HG02852 (cell line): ENCODE measurements at regions not wholly inside any gene's neighbourhood (a gene's known extent, or its start where the extent isn't known, plus 50 kb on each side); places are given as distances from the start of the nearest gene placed in this dataset.

Source experiments
- ATAC-seq: cut with Tn5 transposase; IDR thresholded peaks from one replicate; pipeline ENCODE4 v1.9.1; 2021; ENCODE audit warnings: mild to moderate bottlenecking, moderate library complexity; ENCODE audit not compliant: unreplicated experiment

DNA sequence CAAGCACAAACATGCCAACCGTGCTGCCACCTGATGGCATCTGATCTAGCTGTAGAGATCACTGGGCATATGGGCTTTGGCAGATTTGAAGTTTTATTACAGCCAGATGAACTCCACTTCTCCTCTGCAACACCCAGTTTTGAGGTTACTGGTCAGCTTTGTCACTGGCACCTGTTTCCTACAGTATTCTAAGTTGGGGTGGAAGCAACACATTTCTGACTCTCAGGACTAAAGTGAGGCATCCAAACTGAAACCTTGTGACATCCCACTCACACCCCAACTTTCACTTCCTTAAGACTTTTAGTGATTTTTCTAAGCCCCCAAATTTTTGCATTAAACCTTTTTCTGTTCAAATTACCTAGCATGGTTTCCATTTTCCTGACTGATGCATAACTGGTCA, 115.1 kb upstream of the PCDH18 start:
- ATAC-seq, result peak; percentile 96

- no peak for ATAC-seq
Measured at GRCh38 chr4:137644201-137644600, 111.9 kb upstream of the PCDH18 start.

- no peak for ATAC-seq
Measured at GRCh38 chr4:137641544-137641943, 109.2 kb upstream of the PCDH18 start.

GRCh38 chr4:137640838-137641158, 108.5 kb upstream of the PCDH18 start:
- no peak for ATAC-seq

DNA sequence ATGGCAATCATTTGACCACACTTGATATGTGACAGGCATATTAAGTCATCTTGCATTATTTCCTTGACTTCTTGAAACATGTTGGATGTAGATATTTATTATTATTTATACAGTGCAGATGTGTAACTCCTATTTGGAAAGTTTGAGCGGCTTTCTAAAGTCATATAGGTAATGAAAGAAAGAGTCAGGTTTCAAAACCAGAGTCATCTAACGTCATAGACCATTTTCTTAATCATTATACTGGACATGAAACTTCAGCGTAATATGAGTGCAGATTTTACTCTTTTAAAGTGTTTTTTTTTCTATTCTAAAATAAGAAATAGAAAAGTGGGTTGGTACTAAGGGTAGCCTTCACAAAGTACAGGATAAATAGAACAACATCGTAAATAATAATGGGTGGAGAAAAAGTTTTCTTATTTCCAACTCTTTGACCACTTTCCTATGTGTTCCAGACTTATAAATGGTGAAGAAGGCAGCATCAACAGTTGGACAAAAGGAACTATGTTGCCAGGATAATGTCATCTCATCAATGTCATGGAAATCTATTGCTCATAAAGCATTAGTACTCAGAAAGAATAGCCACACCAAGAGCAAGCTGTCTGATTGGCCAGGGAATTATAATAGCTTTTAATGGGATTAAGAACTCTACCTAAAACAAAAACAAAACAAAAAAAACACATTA, 108.0 kb upstream of the PCDH18 start:
- ATAC-seq, result peak; percentile 44

GRCh38 chr4:137638934-137639333, 106.6 kb upstream of the PCDH18 start:
- peak; percentile 68 for ATAC-seq

- ATAC-seq, result no peak
Measured at GRCh38 chr4:137635601-137636000, 103.3 kb upstream of the PCDH18 start.

GRCh38 chr4:137635108-137635507, 102.8 kb upstream of the PCDH18 start:
- no peak for ATAC-seq

DNA sequence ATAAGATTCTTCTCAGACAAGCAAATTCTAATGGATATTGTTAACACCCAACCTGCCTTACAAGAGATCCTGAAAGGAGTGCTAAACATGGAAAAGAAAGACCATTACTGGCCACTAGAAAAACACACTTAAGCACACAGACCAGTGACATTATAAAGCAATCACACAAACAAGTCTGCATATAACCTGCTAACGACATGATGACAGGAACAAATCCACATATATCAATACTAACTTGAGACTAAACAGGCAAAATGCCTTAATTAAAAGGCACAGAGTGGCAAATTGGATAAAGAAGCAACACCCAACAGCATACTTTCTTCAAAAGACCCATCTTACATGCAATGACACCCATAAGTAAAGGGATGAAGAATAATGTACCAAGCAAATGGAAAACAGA, 100.5 kb upstream of the PCDH18 start:
- no peak for ATAC-seq

- ATAC-seq, result no peak
Measured at GRCh38 chr4:137631605-137632004, 99.3 kb upstream of the PCDH18 start.

- ATAC-seq, result no peak
Measured at GRCh38 chr4:137630252-137630651, 98.0 kb upstream of the PCDH18 start.

DNA sequence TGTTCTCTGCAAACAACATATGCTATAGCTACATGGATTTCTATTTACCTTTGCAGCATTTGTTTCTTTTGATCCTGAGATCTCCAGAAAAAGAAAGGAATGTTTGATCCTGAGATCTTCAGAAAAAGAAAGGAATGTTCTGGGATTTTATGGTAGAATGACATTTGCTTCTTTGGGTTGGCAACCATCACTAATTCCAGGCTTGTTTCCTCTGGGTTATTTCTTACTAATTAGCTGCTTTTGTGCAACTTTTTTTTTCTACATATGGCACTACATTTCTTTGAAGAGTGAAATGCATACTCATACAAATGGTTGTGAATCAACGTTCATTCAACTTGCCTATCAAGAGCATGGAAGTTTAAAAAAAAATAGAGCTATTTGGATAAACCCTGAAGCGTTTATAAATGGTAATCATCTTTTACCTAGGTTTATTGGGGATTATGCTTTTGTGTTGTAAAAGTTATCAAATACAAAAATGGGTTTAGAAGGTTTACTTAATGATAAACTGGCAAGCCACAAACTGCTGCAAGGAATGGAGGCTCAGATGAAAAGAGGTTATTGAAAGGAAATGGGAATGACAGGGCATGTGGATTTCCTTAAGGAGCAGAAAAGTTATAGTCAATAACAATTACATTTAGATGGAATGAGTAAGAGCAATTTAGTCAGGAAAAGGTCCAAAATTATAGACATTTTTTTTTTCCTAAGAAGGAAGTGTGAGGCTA, 95.6 kb upstream of the PCDH18 start:
- ATAC-seq, result no peak

DNA sequence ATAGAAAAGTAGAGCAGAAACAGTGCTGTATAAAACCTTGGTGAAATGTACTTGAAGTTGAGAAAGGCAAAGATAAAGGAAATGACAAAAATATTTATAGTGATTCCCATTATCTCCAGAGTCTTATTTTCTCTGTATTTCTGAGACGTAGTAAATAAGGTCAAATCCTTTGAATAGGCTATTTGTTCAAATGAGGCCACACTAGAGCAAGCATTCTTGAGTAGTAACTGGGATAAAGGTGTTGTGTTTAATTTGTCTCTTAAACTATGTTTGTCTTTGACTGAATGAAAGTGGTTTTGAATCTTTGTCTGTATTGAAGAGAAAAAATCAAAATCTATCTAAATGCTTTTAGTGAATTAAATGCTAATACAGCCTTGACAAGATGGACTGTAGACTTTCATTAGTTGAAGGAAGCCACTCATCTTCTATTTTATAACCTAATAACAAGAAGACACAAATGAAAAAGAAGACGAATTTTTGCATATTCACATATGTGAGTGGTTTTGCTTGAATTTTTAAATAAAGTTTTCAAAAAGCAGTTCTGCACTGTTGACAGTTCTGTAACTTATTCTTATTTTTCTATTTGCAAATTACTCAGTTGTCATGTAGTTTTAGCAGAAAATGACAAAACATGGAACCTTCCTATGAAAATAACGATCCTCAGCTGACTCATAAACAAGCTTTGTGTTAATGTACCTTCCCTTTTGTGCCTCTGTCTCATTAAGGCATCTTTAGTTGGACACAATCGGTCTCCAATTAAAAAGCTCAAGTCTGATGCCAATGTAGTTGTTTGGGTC, 94.8 kb upstream of the PCDH18 start:
- no peak for ATAC-seq

DNA sequence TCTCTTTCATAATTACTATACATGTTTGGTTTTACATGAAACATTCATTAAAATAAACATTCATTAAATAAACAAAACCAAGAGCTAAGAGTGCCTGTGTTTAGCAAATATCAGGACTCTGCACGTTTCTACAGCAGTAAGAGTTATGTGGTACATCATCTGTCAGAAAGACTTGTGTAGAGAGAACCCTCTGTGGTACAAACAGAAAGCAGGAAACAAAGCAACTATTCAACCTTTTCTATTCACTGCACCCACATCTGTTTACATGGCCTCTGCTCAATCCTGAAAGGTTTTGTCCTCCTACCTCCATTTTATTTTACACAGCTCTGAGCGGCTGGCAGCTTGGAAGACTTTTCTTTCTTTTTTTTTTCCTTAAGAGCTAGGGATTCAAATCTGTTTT, 90.7 kb upstream of the PCDH18 start:
- ATAC-seq, result no peak

DNA sequence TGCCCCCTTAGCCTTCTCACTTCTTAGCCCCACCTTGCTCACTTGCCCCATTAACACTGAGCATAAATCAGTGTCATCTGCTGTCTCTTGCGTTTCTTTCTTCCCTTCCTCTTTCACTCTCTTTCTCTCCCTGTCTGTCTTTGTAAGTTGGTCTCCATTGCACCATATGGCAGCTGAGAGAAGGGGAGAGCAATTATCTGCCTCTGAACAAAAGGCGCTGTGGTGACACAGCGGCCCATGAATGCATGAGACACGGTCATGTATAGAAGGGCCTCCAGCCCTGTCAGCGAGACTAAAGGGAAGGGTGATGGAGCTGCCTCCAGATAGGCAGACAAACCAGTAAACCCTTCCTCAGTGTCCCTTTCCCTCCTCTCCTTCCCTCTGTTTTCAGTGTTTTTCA, 88.8 kb upstream of the PCDH18 start:
- ATAC-seq, result no peak

DNA sequence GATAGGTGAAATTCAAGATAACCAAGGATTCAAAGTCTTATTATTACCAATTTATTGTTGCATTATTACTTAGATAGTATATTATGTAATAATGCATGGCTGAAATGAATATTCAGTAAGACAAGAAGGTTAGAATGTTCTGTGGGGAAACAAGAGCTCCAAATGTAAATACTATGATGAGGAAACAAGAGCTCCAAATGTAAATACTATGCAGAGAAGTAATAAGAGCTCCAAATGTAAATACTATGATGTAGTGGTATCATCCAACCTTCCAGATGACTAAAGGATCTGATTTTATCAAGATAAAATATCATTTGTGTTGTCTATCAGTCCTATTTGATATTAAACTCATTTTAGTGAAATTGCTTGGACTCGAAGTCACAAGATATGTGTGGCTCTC, 82.2 kb upstream of the PCDH18 start:
- ATAC-seq, result no peak

GRCh38 chr4:137611998-137612700, 79.9 kb upstream of the PCDH18 start:
- ATAC-seq, result no peak

- no peak for ATAC-seq
Measured at GRCh38 chr4:137610960-137611359, 78.7 kb upstream of the PCDH18 start.

DNA sequence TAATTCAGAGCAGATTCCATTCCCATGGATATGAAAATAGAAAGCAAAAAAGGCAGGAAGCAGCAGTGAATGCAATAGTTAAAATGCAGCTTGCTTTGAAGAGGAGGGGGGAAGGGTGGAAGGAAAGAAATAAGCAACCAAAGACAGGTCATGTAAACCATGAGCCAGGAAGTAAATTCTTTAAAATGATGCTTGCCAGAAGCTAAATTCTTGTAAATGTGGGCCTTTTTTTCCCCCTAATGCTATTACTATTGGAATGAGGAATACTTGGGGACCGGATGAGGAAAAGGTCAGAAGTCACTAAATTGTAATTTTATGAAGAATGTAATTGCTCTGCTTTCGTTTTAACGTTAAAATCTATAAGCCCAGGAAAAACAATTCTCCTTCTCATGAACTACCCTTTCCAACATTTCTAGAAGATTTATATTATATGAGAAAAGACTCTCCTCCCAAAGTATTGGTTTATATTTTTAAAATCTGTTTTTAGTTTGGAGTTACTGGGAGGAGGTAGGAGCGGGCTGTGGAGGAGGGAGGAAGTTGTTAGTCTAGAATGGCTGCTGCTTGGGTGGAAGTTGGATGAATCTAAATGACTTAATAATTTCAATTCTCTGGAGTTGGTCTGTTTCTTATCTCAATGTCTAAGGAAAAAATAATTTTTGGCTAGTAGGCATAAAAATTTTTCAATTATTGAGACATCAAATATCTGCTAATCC, 77.6 kb upstream of the PCDH18 start:
- no peak for ATAC-seq

DNA sequence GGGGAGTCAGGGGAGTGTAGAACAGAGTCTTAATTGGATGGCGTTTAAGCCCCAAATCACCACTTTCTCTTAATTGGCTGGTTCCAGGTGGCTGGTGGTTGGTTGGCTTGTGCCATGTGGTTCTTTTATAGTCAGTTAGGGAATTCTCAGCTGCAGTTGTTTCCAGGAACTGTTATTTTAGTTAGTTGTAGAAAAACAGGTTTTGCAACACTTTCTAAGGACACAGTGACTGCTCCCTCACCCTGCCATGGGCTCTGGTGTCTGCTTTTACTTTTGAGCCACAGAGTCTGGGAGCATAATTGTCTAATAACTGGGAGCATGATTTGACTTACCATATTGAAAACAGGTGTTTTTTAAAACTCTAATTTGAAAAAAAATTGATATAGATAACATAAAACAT, 75.8 kb upstream of the PCDH18 start:
- no peak for ATAC-seq

DNA sequence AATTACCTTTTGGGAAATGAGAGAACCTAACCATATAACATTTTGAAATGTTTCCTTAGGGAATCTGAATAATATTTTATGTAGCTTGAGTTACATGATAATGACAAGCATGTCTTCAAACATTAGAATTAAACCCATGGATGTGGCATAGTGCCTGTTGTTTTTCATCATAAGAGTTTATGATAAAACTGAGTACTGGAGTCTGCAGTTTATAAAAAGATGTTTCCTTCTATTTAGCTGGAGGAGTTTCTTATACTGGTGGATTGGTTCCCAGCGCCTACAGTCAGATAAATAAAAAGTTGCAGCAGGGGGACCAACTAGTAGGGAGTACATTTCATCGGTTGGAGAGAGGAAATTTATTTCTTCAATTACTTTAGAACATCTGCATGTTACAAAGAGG, 70.1 kb upstream of the PCDH18 start:
- no peak for ATAC-seq
